C4-2B (cell line): ENCODE measurements at regions not wholly inside any gene's neighbourhood (a gene's known extent, or its start where the extent isn't known, plus 50 kb on each side); places are given as distances from the start of the nearest gene placed in this dataset.
"Not testable (repeated sequence)": the region's sequence is repeated elsewhere in the genome, so short reads cannot be mapped to it uniquely, and the experiment has no call there.

ENCODE experiments used
- H3K27ac ChIP-seq: fragments of 450-650 bp; 2 replicates; pipeline ENCODE4 v1.5.1; 2017
- CTCF ChIP-seq: fragments of 450-650 bp; conservative IDR thresholded peaks from 2 replicates; pipeline ENCODE4 v1.5.1; 2017; ENCODE audit warnings: mild to moderate bottlenecking
- ZFX ChIP-seq: fragments of 450-650 bp; IDR thresholded peaks from 2 replicates; pipeline ENCODE4 v1.6.1; 2017

GRCh38 chr3:40681658-40682055, 156.9 kb downstream of the ZNF621 start:
- no peak overlapping the region for H3K27ac ChIP-seq
- TF ChIP-seq CTCF (no peak), ZFX (no peak)

- H3K27ac ChIP-seq, result no peak overlapping the region
- TF ChIP-seq CTCF, result no peak
- no peak for TF ChIP-seq ZFX
Measured at GRCh38 chr3:40689837-40690236, 165.1 kb downstream of the ZNF621 start.

GRCh38 chr3:40690749-40691451, 166.1 kb downstream of the ZNF621 start:
- H3K27ac ChIP-seq, result peak overlapping the region; percentile 66

GRCh38 chr3:40691452-40691861, 166.7 kb downstream of the ZNF621 start:
- no peak for TF ChIP-seq CTCF
- TF ChIP-seq ZFX, result no peak
- H3K27ac ChIP-seq, result peak overlapping the region; percentile 66

More at GRCh38 chr3:40690749-40691451, 166.1 kb downstream of the ZNF621 start:
- no peak for TF ChIP-seq ZFX

GRCh38 chr3:40695848-40696247, 171.1 kb downstream of the ZNF621 start:
- no peak overlapping the region for H3K27ac ChIP-seq
- TF ChIP-seq ZFX (no peak), CTCF (no peak)

GRCh38 chr3:40698611-40699010, 173.9 kb downstream of the ZNF621 start:
- not testable (repeated sequence) for H3K27ac ChIP-seq

- no peak for TF ChIP-seq ZFX
- no peak for TF ChIP-seq CTCF
- H3K27ac ChIP-seq, result no peak overlapping the region
Measured at GRCh38 chr3:40701016-40701588, 176.3 kb downstream of the ZNF621 start.

GRCh38 chr3:40704224-40704623, 179.5 kb downstream of the ZNF621 start:
- TF ChIP-seq CTCF (no peak), ZFX (no peak)

More at GRCh38 chr3:40704224-40704623, 179.5 kb downstream of the ZNF621 start:
- H3K27ac ChIP-seq, result no peak overlapping the region
